Ureter (tissue), 1 donor: ENCODE measurements at regions not wholly inside any gene's neighbourhood (a gene's known extent, or its start where the extent isn't known, plus 50 kb on each side); places are given as distances from the start of the nearest gene placed in this dataset.

Experiments used
- DNase-seq: peaks from one replicate; pipeline ENCODE4 v3.0.0-alpha.2; 2020; ENCODE audit warnings: low spot score
- donor health status: DM: yes; HTN: yes; CAD: no.

- DNase-seq, result no peak
Measured at GRCh38 chr4:67122029-67122428, 423.3 kb downstream of the CENPC start.

GRCh38 chr4:67120369-67120768 is 424.9 kb downstream of the CENPC start:
- no peak for DNase-seq

- no peak for DNase-seq
Measured at GRCh38 chr4:67109276-67109675, 436.0 kb downstream of the CENPC start.

GRCh38 chr4:67106861-67107460 is 438.3 kb downstream of the CENPC start:
- DNase-seq, result no peak

- no peak for DNase-seq
Measured at GRCh38 chr4:67104145-67104544, 441.2 kb downstream of the CENPC start.

- DNase-seq, result no peak
Measured at GRCh38 chr4:67103001-67103747, 442.1 kb downstream of the CENPC start.

GRCh38 chr4:67101612-67102011 is 443.7 kb downstream of the CENPC start:
- DNase-seq, result no peak

GRCh38 chr4:67092351-67092750 is 453.0 kb downstream of the CENPC start:
- DNase-seq, result no peak

GRCh38 chr4:67091673-67092072 is 453.6 kb downstream of the CENPC start:
- DNase-seq, result no peak

- DNase-seq, result no peak
Measured at GRCh38 chr4:67087897-67088296, 457.4 kb downstream of the CENPC start.

GRCh38 chr4:67084783-67085182 is 460.5 kb downstream of the CENPC start:
- no peak for DNase-seq

- DNase-seq, result no peak
Measured at GRCh38 chr4:67083496-67083895, 461.8 kb downstream of the CENPC start.

GRCh38 chr4:67082746-67083145 is 462.6 kb downstream of the CENPC start:
- DNase-seq, result no peak

GRCh38 chr4:67080046-67080557 is 465.2 kb downstream of the CENPC start:
- no peak for DNase-seq

- no peak for DNase-seq
Measured at GRCh38 chr4:67071641-67072040, 473.7 kb downstream of the CENPC start.

GRCh38 chr4:67055319-67055718 is 490.0 kb downstream of the CENPC start:
- no peak for DNase-seq

GRCh38 chr4:67054896-67055295 is 490.4 kb downstream of the CENPC start:
- no peak for DNase-seq

GRCh38 chr4:67052814-67053675 is 492.3 kb downstream of the CENPC start:
- no peak for DNase-seq

- no peak for DNase-seq
Measured at GRCh38 chr4:67051000-67051789, 494.1 kb downstream of the CENPC start.

- DNase-seq, result no peak
Measured at GRCh38 chr4:67049446-67049845, 495.9 kb downstream of the CENPC start.

GRCh38 chr4:67048530-67048929 is 496.8 kb downstream of the CENPC start:
- DNase-seq, result no peak

- DNase-seq, result no peak
Measured at GRCh38 chr4:67040315-67040714, 505.0 kb downstream of the CENPC start.
